ENCODE measurements at regions not wholly inside any gene's neighbourhood (a gene's known extent, or its start where the extent isn't known, plus 50 kb on each side); places are given as distances from the start of the nearest gene placed in this dataset.

- ATAC-seq (no peak), DNase-seq (peak in 3 of 10 donors; percentile 1 to 27 (median 13))
Measured at GRCh38 chr10:46234026-46234425, 52.8 kb upstream of the ANTXRL start.

GRCh38 chr10:46234431-46235060, 52.3 kb upstream of the ANTXRL start:
- ATAC-seq (no peak), DNase-seq (peak in 3 of 10 donors; percentile 0 to 26 (median 7))
- Mint-ChIP-seq H3K36me3 (peaks cover 15 to 81% (median 48%) of the 10 kb centered on the region in 3 donors), H3K9me3 (peaks cover 0 to 20% (median under 1%) of the 10 kb centered on the region in 9 donors), H3K4me1 (peaks cover 13 to 48% (median 28%) of the 10 kb centered on the region in 4 donors), H3K4me3 (no peak overlapping the region), H3K27ac (peak overlapping the region in 6 of 10 donors; percentile 15 to 72 (median 42)), H3K27me3 (no peaks in the 10 kb centered on the region)
- POLR2A ChIA-PET: interaction anchor here (0.6 kb wide), 1 partner anchor 326 kb away, joined by 5 read pairs; no protein-coding TSS in a partner anchor

More at GRCh38 chr10:46234026-46234425, 52.8 kb upstream of the ANTXRL start:
- Mint-ChIP-seq H3K27me3 (no peaks in the 10 kb centered on the region), H3K9me3 (peaks cover 0 to 24% (median 2%) of the 10 kb centered on the region in 9 donors), H3K27ac (peak overlapping the region in 5 of 10 donors; percentile 52 to 76 (median 65)), H3K36me3 (peaks cover 19 to 82% (median 49%) of the 10 kb centered on the region in 3 donors), H3K4me3 (no peak overlapping the region), H3K4me1 (peaks cover 11 to 51% (median 29%) of the 10 kb centered on the region in 4 donors)
- POLR2A ChIA-PET: no interaction called here

- Mint-ChIP-seq H3K4me1 (peaks cover 16 to 59% (median 36%) of the 10 kb centered on the region in 4 donors), H3K27ac (peak overlapping the region; percentile 41 to 98 (median 74)), H3K27me3 (no peaks in the 10 kb centered on the region), H3K36me3 (peaks cover 9 to 76% (median 35%) of the 10 kb centered on the region in 3 donors), H3K9me3 (peaks cover 0 to 8% (median 0%) of the 10 kb centered on the region in 9 donors), H3K4me3 (no peak overlapping the region)
- POLR2A ChIA-PET: no interaction called here
- ATAC-seq: no peak
- DNase-seq: peak in 1 of 10 donors; percentile 0
Measured at GRCh38 chr10:46235705-46236545, 50.9 kb upstream of the ANTXRL start.

GRCh38 chr10:46236546-46236887, 50.3 kb upstream of the ANTXRL start:
- Mint-ChIP-seq H3K27ac (peak overlapping the region; percentile 41 to 98 (median 74)), H3K4me3 (peak overlapping the region in 1 of 10 donors; percentile 52), H3K36me3 (peaks cover 6 to 76% (median 34%) of the 10 kb centered on the region in 3 donors), H3K4me1 (peaks cover 20 to 65% (median 41%) of the 10 kb centered on the region in 4 donors), H3K9me3 (peaks cover 0 to 7% (median 0%) of the 10 kb centered on the region in 9 donors), H3K27me3 (no peaks in the 10 kb centered on the region)
- ATAC-seq: no peak
- DNase-seq: peak in 2 of 10 donors; percentile 0 to 10
- POLR2A ChIA-PET: no interaction called here

GRCh38 chr10:46236941-46237681, 49.7 kb upstream of the ANTXRL start:
- Mint-ChIP-seq H3K9me3 (peaks cover 0 to 12% (median 5%) of the 10 kb centered on the region in 9 donors), H3K27me3 (no peaks in the 10 kb centered on the region), H3K4me3 (peak overlapping the region in 1 of 10 donors; percentile 52), H3K27ac (peak overlapping the region; percentile 37 to 98 (median 74)), H3K36me3 (peaks cover 11 to 78% (median 36%) of the 10 kb centered on the region in 3 donors), H3K4me1 (peaks cover 20 to 70% (median 41%) of the 10 kb centered on the region in 4 donors)
- POLR2A ChIA-PET: no interaction called here
- DNase-seq (peak in 2 of 10 donors; percentile 0 to 7), ATAC-seq (no peak)

Data from naive thymus-derived CD8-positive, alpha-beta T cell (primary cell).